Right renal pelvis (tissue), 4 donors: ENCODE measurements at regions not wholly inside any gene's neighbourhood (a gene's known extent, or its start where the extent isn't known, plus 50 kb on each side); places are given as distances from the start of the nearest gene placed in this dataset.

Experiments
- DNase-seq, 4 donors: peaks; one replicate each; pipeline ENCODE4 v3.0.0-alpha.2; 2013; ENCODE audit warnings: low read depth in 4 of 4, low spot score in 3 of 4, missing footprints in 1 of 4

DNA sequence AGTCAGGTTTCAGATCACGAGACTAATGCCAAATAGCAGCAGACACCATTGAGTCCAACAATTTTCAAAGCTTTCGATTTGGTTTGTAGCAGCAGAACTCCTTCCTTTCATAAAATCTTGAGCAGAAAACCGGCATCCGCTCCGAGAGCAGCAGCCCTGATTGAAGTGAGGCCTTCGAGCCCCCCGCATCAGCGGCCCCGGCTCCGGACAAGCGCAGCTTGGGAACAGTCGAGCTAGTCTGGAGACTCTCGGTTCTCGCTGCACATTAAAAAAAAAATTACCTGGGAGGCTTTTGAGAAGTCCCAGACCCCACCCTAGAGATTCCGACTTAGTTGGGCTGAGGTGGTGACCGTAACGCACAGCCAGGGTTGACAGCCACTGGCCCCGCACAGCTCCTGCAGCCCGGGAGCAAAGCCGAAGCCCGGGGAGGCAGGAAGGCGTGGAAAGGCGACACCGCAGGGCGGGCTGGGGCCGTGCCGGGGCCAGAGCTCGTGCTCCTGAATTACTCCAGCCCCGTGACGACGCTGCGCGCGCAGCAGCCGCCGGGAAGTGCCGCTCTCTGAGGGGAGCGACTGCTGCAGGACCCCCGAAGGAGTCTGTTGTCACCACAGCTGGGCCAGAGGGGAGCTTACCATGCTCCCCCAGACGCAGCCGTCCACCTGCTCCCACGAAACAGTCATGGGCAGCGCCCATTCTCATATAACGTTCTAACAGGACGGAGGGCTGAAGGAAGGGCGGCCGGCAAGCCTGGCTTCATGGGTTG is 57.8 kb downstream of the SPATA19 start:
- DNase-seq: peak in 2 of 4 donors; percentile 43 to 47

DNA sequence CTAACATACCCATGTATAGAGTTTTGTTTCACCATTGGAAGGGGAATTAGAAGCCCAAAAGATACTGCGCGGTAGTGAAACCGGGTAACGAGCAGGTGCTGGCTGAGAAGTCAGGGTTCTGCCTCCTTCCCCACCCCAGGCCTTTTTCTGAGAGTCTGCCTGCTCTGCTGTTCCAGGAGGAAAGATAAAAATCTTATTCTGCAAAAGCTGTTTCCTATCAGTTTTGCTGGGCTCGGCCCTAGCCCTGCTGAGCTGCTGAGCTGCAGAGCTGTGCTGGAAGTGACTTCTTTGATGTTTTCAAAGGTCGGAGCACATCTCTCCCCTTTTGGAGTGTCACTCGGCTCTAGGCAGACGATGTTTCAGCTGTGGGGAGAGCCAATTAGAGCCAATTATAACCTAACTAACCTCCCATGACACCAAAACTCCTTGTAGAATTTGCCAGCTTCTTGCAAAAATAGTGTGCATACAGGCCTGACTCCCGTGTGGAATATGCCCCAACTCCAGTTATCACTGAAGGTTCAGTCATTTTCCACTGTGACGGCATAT is 59.4 kb downstream of the SPATA19 start:
- no peak for DNase-seq

DNA sequence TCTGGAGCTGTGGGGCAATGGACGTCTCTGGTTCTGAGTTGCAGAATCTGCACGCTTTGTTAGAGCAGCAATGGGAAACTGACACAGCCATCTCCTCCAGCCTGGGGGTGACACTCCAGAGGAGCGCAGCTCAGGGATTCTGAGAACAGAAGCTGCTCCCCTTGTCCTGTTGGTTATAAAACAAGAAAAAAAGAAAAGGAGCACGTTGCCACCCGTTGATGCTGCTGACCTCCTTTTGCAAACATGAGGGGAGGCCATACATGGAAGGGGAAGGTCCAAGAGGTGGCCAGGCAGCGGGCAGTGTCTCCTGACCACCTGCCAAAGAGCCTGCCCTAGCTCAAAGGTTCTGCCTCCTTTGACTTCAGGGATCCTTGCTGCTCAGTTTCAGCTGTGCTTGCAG is 61.0 kb downstream of the SPATA19 start:
- no peak for DNase-seq

DNA sequence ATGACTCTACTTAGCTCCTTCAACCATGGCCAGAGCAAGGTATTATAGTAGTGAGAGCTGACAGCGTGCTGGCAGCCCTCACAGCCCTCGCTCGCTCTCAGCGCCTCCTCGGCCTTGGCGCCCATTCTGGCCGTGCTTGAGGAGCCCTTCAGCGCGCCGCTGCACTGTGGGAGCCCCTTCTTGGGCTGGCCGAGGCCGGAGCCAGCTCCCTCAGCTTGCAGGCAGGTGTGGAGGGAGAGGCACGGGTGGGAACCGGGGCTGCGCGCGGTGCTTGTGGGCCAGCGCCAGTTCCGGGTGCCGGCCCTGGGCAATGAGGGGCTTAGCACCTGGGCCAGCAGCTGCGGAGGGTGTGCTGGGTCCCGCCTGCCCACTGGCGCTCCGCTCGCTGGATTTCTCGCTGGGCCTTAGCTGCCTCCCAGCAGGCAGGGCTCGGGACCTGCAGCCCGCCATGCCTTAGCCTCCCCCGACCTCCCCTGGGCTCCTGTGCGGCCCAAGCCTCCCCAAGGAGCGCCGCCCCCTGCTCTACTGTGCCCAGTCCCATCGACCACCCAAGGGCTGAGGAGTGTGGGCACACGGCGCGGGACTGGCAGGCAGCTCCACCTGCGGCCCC is 63.1 kb downstream of the SPATA19 start:
- DNase-seq: no peak

DNA sequence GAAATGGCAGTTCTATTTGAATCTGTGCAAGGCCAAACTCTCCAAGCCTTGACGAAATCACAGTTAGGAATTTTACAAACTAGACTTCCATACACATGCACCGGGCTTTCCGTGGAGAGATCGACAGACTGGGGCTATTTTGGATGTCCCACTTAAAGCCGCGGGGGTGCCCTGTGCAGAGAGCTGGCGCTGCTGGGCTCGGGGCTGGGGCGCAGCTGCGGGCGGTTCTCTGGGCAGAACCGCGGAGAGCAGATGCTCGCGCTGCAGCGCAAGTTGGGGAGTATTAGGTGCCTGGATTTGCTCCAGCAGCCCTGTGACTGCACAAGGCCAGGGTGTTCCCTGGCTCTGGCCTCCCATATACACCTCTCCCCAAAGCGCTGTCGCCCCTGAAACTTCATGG is 67.2 kb downstream of the SPATA19 start:
- DNase-seq: no peak

DNA sequence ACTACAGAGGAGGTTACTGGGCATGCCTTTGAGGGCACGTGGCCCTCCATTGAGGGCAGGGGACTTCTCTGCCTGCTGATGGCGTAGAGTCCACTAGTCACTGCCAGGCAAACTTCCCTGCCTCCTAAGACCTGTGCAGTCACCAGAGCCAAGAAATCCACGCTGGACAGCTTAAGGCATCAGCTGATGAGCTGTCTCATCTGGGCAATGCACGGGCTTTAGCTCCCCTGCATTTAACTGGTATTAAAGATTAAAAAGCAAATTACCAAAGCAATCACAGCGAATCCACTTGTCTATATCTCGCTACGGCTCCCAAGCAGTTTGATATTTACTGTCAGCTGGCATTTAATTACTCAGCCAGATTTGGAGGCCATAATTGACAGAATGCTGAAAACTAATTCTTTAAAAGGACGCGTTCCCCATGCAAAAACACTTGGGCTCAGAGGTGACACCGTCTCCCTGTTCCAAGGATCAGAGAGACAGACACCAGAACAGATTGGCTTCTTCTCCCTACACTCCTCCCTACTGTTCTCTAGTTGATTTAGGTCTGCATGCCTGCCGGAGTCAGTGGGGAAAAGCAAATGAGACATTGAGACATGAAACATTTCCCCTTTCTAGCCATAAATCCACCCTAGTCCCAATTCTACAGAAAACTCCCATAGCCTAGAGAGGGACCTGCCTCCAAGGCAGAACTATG is 68.5 kb downstream of the SPATA19 start:
- no peak for DNase-seq

DNA sequence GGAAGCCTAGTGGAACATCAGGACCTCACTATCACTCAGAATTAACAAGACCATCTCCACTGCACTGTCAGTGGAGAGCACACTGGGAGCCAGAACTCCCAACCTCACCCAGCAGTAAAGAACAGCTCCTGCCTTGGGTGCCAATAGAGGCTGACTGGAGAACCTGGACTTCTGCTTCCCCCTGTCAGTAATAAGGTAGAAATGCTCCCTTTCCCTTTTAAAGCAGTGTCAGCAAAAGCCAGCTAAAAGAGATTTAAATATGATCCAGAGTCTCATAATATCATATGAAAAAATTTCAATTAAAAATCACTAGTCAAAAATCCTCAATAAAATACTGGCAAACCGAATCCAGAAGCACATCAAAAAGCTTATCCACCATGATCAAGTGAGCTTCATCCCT is 82.8 kb downstream of the SPATA19 start:
- DNase-seq: no peak

DNA sequence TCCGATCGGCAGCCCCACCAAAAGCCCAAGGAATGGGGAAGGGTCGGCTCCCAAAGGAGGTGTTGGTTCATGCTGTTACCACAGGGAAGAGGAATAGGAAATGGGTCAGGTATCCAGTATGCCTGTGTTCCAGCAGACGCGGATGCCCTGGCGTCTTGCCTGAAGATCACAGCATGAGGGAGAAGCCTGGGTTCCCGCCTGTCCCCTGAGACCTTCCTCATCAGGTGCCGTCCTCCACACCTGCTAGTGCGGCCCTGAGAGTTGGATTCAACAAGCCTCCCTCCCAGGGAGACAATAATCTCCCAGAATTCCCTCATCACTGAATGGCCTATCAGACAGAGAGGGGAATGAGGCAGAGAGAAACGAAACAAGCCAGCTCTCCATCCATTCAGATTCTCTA is 92.2 kb downstream of the SPATA19 start:
- DNase-seq: no peak

DNA sequence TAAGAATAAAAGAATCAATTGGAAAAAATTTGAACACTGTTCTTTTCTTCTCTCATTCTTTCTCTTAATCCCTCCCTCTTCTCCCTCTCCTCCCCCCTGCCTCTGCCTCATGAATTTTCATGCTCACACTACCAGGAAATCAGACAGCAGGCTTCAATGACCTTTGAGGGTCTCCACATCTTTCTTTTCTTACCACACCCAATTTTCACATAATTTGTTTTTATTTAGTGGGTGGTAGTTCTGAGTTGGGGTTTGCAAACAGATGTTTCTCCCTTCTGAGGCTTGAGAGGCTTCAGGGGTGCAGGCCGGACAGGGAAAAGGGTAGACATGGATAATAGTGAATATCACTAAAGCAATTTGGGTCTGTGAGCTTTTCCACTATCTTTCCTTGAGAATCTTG is 95.5 kb downstream of the SPATA19 start:
- no peak for DNase-seq

DNA sequence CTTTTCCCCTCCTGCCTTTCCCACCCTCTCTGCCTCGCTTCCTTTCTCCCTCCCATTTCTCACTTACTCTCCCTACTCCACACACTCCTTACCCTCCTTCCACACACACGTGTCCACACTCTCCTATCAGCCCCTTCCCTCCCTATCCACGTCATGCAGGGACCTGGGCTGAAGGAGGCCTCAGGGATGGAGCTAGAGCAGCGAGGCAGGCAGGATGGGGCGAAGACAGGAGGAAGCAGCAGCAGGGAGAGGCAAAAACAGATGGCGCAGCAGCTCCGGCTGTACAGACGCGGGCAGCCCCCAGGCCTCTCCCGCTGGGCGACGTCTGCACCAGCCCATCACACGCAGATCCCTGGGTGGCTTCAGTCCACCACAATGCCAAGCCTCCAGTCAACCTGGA is 97.9 kb downstream of the SPATA19 start:
- no peak for DNase-seq

DNA sequence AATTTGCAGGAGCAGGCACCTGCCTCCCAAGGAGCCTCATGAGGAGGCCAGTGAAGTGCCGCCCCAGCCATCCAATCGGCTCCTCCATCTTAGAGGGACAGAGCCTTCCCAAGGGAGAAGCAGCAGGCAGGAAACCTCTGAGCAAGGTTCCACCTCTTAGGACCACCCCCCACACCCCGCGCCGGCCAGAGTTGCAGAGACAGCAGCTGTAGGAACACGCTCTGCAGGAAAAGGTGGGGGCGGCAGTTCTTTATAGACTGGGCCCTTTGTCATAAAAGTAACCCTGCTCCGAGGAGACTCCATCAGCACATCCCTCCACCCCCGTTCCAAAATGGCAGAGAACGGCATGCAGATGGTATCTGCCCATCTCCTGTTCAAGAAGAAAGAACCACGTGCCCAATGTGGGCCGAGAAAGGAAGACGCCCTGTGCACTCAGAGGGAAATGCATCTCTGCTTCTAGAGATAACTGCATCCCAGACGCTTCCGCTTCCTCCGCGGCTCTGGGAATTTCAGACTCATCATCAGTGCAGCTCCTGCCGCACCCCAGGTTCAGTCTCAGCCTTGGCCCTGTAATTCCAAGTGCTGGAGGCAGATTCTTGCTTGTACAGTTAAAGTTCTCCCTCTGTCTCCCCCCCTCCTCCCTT is 98.5 kb downstream of the SPATA19 start:
- DNase-seq: no peak

DNA sequence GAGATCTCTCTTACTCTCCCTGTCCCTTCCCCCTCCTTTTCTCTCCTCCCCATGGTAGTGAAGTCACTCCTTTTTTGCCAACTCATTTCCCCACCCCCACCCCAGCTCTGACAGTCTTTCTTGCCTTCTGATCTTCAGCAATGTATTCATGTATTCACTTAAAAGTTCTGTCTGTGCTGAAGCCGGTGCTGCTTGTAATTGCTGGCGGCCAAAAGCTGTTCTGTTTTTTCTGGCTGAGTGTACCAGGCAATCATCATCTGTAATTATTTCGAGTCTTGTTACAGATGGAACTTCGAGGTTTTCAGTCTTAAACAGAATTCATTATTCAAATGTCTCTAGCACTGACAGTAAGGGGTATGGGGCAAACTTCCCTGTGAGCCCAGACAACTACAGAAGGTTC is 99.5 kb downstream of the SPATA19 start:
- no peak for DNase-seq

DNA sequence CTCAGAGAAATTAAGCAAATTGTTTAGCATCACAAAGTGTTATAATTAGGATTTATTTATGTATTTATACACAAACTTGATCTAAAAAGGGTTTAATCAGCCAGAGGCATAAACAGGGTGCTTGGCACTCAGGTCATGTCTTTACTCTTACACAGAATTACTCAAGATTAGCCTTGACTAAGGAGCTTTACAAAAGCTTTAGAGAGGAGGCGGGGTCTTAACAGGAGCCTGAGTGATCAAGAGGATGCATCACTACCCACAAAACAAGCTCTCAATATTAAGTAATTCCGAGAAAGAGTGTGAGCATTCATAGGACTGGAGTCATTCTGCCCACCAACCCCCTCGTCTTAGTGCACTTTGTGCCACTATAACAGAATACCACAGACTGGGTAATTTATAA is 103.0 kb downstream of the SPATA19 start:
- DNase-seq: no peak

DNA sequence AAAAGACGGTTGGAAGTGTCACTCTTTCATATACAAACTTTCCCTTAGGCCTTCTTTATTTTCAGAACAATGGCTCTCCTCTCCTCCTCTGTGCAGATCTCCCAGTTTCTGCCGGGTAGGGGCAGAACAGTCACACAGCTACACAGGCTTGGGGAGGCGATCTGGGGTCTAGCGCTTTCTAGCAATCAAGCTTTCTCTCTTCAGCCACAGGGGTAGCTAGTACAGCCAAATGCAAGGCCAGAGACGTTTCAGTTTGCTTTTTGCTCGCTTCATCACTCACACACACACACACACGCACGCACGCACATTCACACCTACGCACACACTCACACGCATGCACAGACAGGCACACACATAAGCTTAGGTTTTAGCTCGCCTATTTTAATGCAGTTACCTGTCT is 104.3 kb downstream of the SPATA19 start:
- no peak for DNase-seq

DNA sequence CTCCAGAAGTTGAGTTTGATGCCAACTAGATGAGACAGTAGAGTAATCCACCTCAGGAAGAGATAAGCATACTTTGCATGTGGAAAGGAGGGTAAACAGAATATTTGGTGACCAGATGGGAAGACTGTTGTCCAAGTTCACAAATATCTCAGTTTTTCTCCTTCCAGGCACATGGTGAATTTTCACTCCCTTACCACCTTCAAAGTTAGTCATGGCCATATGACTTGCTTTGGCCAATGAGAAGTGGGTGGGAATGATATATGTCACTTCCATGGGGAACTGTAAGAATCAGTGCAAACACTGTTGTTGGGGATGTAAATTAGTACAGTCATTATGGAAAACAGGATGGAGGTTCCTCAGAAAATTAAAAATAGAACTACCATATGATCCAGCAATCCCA is 105.8 kb downstream of the SPATA19 start:
- no peak for DNase-seq

DNA sequence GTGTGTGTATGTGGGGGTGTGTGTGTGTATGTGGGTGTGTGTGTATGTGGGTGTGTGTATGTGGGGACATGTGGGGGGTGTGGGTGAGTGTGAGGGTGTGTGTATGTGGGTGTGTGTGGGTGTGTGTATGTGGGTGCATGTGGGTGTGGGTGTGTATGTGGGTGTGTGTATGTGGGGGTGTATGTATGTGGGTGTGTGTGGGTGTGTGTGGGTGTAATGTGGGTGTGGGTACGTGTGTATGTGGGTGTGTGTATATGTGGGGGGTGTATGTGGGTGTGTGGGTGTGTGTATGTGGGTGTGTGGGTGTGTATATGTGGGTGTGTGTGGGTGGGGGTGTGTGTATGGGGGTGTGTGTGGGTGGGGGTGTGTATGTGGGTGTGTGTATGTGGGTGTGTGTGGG is 106.7 kb downstream of the SPATA19 start:
- DNase-seq: no peak

DNA sequence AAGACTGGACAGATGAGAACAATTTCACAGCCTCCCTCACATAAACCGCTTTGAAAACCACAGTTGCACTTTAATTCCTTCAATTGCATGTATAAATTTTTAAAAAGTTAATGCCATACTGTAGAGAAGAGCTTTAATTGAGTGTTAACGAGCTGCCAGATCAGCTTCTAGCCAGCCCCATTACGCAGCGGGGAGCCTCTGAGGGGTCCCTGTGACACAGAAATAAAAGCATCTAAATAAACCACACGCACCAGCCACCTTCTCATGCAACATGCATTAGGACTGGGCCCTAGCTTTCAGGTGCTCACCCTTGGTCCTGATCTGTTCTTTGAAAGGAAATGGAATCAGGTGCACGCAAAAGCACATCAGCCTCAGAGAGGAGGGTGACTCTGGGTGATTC is 111.7 kb downstream of the SPATA19 start:
- no peak for DNase-seq

DNA sequence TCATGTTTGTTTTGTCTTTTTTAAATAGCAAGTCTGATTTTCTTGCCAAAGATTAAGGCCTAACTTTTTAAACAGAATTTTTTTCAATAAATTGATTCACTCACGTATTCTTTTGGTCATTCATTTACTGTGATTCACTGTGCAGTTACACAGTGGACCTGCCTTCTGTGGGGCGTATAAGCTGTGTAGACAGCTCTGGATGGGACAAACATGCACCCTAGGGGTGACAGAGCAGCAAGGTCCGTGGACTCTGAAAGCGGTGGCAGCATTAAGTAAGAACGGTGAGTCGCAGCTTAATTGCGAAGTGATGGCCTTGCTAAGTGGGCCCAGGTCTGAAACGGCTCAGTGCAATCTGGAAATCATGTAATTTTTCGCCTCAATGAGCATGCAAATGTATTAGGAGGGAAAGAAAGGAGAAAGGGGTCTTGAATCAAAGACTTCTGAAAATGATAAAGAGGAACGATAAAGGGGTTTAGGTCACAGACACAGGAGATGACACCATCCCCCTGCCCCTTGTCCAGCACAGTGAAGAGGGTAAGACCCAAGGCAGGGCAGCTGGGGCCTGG is 113.1 kb downstream of the SPATA19 start:
- DNase-seq: no peak

DNA sequence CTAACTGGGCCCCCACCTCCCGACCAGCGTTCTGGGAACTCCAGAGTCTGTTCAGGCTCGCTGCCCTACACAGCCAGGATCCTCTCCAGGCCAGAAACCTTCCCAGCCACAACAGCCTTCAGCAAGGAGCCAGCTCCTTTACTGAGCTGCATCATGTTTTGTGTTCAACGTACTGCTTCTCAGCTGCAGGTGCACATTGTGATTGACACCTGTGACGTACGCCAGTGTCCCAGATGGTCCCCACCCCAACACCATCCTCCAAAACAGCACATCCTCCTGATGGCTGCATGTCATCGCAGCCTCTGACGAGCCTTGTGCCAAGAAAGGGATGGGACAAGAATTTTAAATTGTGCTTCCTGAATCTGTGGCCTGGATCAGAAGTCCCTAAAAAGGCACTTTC is 117.5 kb downstream of the SPATA19 start:
- DNase-seq: no peak

DNA sequence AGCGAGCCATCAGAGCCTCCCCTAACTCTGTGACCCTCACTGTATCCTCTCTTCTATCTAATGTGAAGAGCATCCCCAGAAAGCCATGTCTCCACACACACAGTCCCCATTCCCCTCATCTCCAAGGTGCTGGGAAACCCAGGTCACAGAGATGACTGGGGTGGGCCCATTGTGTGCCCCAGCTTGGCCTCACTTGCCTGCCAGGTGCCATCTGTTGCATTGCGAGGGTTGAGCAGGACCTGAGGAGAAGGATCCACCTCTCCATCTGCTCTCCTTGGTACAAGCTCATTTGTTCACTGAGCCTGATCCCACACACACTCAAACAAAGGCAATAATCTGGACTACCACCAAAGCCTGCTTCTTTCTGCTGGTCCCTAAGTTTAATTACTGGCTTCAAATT is 118.8 kb downstream of the SPATA19 start:
- DNase-seq: no peak

DNA sequence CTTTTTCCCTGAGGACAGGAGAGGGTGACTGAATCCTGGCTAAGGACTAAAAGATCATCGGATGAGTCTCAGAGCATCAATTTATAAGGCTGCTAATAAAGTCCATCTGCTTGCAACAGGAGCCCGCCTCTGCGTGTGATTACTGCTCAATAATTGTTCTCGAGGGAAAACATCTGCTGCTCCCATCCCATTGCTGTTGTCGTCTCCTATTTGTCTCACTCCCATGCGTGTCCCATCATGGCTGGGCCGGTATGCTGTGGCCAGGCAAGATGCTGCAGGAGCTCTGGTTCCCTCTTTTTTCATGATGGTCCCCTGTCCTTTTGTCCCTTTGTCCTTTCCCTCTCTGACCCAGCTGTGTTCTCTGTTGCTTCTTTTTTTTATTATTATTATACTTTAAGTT is 121.2 kb downstream of the SPATA19 start:
- no peak for DNase-seq
